ENCODE measurements at regions not wholly inside any gene's neighbourhood (a gene's known extent, or its start where the extent isn't known, plus 50 kb on each side); places are given as distances from the start of the nearest gene placed in this dataset.

- TF ChIP-seq POLR2A (IDR thresholded peaks at IDR 0.05; ENCODE audit: low read depth, low read length) (no peak), POLR2AphosphoS5 (IDR thresholded peaks at IDR 0.05; ENCODE audit: low read depth, low read length) (no peak), TAF1 (IDR thresholded peaks at IDR 0.05; ENCODE audit: low read depth, low read length) (no peak), SPI1 (IDR thresholded peaks at IDR 0.05; ENCODE audit: low read depth, low read length) (no peak), POU2F2 (IDR thresholded peaks at IDR 0.05; ENCODE audit: low read depth, low read length) (no peak), PAX5 (IDR thresholded peaks at IDR 0.05; ENCODE audit: insufficient read depth, low read length, severe bottlenecking) (no peak)
These were observed 208.3 kb downstream of the GXYLT1 start for GRCh38 chr12:41936333-41936732.
